ENCODE measurements at regions not wholly inside any gene's neighbourhood (a gene's known extent, or its start where the extent isn't known, plus 50 kb on each side); places are given as distances from the start of the nearest gene placed in this dataset.

DNA sequence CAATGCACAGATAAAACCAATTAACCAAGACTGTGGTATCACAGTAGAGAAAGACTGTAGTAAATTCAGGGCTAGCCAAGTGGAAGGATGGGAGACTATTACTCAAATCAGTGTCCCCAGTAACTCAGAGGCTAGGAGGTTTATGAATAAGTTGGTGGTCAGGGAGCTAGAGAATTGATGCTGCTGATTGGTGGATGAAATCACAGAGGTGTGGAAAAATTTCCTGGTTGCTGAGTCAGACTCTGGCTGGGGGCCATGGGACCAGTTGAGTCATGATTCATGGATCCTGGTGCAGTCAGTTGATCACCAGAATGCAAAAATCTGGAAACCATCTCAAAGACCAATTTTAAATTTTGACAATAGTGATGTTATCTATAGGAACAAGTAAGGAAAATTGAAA is 555.9 kb downstream of the C6orf118 start:
- no peak overlapping the region for H3K27ac Mint-ChIP-seq (ENCODE audit: unreplicated experiment)
- TF ChIP-seq, protein P1, sequence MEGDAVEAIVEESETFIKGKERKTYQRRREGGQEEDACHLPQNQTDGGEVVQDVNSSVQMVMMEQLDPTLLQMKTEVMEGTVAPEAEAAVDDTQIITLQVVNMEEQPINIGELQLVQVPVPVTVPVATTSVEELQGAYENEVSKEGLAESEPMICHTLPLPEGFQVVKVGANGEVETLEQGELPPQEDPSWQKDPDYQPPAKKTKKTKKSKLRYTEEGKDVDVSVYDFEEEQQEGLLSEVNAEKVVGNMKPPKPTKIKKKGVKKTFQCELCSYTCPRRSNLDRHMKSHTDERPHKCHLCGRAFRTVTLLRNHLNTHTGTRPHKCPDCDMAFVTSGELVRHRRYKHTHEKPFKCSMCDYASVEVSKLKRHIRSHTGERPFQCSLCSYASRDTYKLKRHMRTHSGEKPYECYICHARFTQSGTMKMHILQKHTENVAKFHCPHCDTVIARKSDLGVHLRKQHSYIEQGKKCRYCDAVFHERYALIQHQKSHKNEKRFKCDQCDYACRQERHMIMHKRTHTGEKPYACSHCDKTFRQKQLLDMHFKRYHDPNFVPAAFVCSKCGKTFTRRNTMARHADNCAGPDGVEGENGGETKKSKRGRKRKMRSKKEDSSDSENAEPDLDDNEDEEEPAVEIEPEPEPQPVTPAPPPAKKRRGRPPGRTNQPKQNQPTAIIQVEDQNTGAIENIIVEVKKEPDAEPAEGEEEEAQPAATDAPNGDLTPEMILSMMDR (IDR thresholded peaks at IDR 0.05; ENCODE audit: unreplicated experiment), result no peak
- no peaks in the 10 kb centered on the region for H3K9me3 Mint-ChIP-seq (ENCODE audit: unreplicated experiment)

DNA sequence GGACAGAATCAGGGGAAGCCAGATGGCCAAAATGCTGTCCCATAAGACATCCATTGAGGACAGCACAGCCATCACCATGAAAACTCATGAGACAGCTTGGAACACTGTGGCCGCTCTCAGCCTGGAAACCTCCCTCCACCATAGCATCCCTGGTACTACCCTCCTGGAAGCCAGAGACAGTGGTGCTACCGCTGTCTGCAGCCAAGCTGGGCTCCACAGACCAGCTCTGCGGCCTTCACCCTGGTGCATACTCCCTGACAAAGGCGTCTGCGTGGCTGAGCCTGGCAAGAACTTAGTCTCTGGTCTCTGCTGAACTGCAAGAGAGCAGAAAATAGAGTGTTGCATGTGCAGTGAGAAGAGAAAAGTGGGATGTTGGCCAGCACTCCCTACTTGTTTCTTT is 558.0 kb downstream of the C6orf118 start:
- TF ChIP-seq, protein P1 (IDR thresholded peaks at IDR 0.05; ENCODE audit: unreplicated experiment), result no peak
- Mint-ChIP-seq H3K27me3 (ENCODE audit: unreplicated experiment) (peaks cover 1% of the 10 kb centered on the region), H3K27ac (ENCODE audit: unreplicated experiment) (no peak overlapping the region), H3K4me1 (ENCODE audit: unreplicated experiment) (peaks cover under 1% of the 10 kb centered on the region), H3K36me3 (ENCODE audit: low read depth, unreplicated experiment) (no peaks in the 10 kb centered on the region), H3K4me3 (ENCODE audit: unreplicated experiment) (no peak overlapping the region), H3K9me3 (ENCODE audit: unreplicated experiment) (no peaks in the 10 kb centered on the region)
- DNase-seq (ENCODE audit: low spot score), result no peak

More for the DNA sequence above, 555.9 kb downstream of the C6orf118 start:
- no peak for DNase-seq (ENCODE audit: low spot score)
- peaks cover 4% of the 10 kb centered on the region for H3K4me1 Mint-ChIP-seq (ENCODE audit: unreplicated experiment)
- H3K36me3 Mint-ChIP-seq (ENCODE audit: low read depth, unreplicated experiment), result no peaks in the 10 kb centered on the region
- H3K4me3 Mint-ChIP-seq (ENCODE audit: unreplicated experiment), result no peak overlapping the region
- peaks cover 3% of the 10 kb centered on the region for H3K27me3 Mint-ChIP-seq (ENCODE audit: unreplicated experiment)

DNA sequence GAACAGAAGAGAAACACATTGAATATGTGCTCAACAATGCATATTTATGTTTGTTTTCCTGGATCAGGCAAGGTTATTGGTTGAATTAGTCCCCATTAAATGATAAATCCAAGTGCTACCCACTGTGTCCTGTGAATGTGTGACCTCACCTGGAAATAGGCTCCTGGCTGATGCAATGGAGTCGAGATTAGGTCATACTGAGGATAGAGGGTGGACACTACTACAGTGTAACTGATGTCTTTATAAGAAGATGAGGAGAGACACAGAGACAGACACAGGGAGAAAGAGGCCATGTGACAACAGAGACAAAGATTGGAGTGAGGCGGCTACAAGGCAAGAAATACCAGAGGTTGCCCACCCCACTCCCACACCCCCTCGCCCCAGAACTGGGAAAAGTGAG is 559.3 kb downstream of the C6orf118 start:
- no peak overlapping the region for H3K4me3 Mint-ChIP-seq (ENCODE audit: unreplicated experiment)
- no peak for DNase-seq (ENCODE audit: low spot score)
- no peak overlapping the region for H3K27ac Mint-ChIP-seq (ENCODE audit: unreplicated experiment)
- H3K36me3 Mint-ChIP-seq (ENCODE audit: low read depth, unreplicated experiment), result no peaks in the 10 kb centered on the region
- H3K27me3 Mint-ChIP-seq (ENCODE audit: unreplicated experiment), result peaks cover 1% of the 10 kb centered on the region
- H3K4me1 Mint-ChIP-seq (ENCODE audit: unreplicated experiment), result no peaks in the 10 kb centered on the region
- H3K9me3 Mint-ChIP-seq (ENCODE audit: unreplicated experiment), result peaks cover 5% of the 10 kb centered on the region
- TF ChIP-seq, protein P1 (IDR thresholded peaks at IDR 0.05; ENCODE audit: unreplicated experiment), result no peak

DNA sequence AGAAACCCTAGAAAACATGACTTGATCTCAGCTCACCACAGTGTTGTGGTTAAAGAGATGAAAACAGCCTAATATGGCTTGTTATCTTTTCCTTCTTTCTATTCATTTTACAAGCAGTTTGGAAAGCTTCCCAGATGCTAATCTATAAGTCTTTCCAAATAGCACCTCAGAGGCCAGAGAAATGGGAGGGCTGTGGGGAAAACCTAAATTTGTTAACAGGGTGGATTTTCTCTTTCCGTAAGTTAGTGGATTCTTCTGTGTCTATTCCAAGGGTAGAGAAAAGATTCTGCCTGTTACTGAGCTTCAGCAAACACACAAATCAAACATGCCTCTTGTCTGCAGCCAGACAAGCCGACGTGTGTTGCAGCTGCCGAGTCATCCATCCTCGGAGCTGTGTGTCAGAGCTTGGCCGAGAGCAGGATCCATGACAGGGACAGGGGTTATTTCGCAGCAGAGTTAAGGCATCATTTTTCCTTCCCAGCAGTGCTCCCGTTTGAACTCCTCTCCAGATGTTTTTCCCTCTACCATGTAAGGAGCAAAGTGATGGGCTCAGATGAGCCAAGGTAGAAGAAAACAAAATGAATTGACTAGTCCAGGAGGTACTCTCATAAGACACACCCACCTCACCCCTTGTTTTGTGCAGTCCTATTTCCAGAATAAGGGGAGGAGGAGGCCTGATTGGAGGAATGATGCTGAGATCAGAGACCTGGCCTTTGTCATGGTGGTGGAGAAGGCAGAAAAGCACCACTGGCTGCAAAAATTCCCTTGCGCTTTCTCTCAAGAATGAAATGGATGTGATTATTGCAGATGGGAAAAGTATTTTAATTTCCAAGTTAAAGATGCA is 560.0 kb downstream of the C6orf118 start:
- DNase-seq (ENCODE audit: low spot score), result no peak
- TF ChIP-seq, protein P1 (IDR thresholded peaks at IDR 0.05; ENCODE audit: unreplicated experiment), result no peak
- Mint-ChIP-seq H3K4me1 (ENCODE audit: unreplicated experiment) (no peaks in the 10 kb centered on the region), H3K4me3 (ENCODE audit: unreplicated experiment) (no peak overlapping the region), H3K27me3 (ENCODE audit: unreplicated experiment) (peaks cover 1% of the 10 kb centered on the region), H3K27ac (ENCODE audit: unreplicated experiment) (no peak overlapping the region), H3K9me3 (ENCODE audit: unreplicated experiment) (peaks cover 5% of the 10 kb centered on the region), H3K36me3 (ENCODE audit: low read depth, unreplicated experiment) (no peaks in the 10 kb centered on the region)

DNA sequence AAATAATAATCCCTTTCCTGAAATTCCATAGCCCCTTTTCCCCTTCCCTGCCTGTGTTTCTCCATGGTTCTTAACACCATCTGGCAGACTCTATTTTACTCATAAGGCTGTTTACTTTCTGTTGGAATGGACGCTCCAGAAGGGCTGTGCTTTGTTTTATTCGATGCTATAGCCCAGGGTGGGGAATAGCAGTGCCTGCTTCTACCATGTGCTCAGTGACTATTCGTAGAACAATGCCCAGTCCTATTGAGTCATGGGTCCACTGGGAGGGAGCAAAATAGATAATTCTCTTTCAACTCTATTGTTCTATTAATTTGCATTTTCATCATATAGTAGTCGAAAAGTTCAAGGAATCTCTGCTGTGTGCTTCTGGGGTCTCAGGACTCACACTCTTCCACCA is 565.1 kb downstream of the C6orf118 start:
- TF ChIP-seq, protein P1 (IDR thresholded peaks at IDR 0.05; ENCODE audit: unreplicated experiment), result no peak
- DNase-seq (ENCODE audit: low spot score), result no peak
- Mint-ChIP-seq H3K4me1 (ENCODE audit: unreplicated experiment) (no peaks in the 10 kb centered on the region), H3K27ac (ENCODE audit: unreplicated experiment) (no peak overlapping the region), H3K27me3 (ENCODE audit: unreplicated experiment) (no peaks in the 10 kb centered on the region), H3K36me3 (ENCODE audit: low read depth, unreplicated experiment) (no peaks in the 10 kb centered on the region), H3K9me3 (ENCODE audit: unreplicated experiment) (peaks cover 5% of the 10 kb centered on the region), H3K4me3 (ENCODE audit: unreplicated experiment) (no peak overlapping the region)
